ENCODE measurements at regions not wholly inside any gene's neighbourhood (a gene's known extent, or its start where the extent isn't known, plus 50 kb on each side); places are given as distances from the start of the nearest gene placed in this dataset.

DNA sequence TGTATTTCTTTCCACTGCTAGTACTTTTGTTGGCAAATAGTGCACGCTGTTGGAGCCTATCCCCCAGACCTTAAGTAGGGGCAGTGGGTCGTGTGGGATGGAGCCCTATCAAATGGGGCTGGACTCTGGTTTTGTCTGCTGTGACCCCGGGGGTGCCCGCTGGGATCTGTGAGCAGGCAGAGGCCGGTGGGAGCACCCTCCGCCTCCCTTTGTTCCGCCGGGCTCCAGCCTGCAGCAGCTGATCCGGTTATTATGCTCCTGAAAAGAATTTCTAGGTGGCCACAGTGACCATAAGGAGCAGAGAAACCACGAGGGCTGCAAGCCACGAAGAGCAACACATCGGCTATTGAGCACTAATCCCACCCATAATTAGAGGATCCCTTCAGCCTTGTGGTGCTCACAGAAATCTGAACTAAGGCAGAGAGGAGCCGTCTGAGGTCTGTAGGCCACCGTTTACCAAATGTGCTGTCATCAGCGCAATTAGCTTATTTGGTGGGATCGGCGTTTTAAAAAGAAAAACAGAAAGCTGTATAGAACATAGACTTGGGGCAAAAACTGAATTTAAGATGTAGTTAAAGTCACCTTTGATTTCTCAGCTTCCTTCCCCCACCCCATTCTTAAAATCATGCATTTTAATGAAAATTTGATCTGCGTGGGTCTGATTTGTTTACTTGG lies 598.3 kb upstream of the JAG1 start:
- DNase-seq (ENCODE audit: low read depth in 6 of 9, low spot score in 9 of 9): no peak
- 95% methylated on average over 18 of the region's 18 CpGs for WGBS

DNA sequence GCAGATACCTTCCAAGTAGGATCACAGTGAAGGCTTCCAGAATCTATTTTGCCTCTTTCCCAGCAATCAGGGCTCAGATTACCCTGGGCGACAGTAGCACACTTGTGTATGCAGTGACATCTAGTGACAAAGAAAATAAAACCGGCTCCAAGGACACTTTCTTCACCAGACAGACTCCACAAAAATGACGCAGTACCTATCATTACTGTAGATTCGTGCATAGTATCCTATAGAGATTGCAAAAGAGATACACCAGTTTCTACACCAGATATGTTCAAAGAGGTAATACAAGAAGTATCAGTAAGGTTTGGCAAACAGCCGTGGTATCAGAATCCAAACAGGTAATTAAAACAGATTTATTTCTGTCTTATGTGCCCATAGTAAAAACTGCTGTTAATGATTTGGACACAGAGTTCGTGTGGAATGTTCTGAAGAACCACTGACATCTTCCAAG lies 600.4 kb upstream of the JAG1 start:
- no peaks in the 10 kb centered on the region for H3K9me3 ChIP-seq (ENCODE audit: control insufficient read depth in 2 of 2, insufficient read depth in 1 of 2, low read length in 1 of 2)
- no peaks in the 10 kb centered on the region for H3K27me3 ChIP-seq (ENCODE audit: control insufficient read depth in 2 of 2, insufficient read depth in 1 of 2, low read length in 1 of 2)
- WGBS: 30% methylated on average over 6 of the region's 6 CpGs
- no peaks in the 10 kb centered on the region for H3K4me1 ChIP-seq (ENCODE audit: control insufficient read depth in 2 of 2, insufficient read depth in 2 of 2, low read length in 2 of 2)
- DNase-seq (ENCODE audit: low read depth in 6 of 9, low spot score in 9 of 9): peak in 2 of 9 donors; percentile 13 to 33
- H3K4me3 ChIP-seq (ENCODE audit: low read length in 2 of 2): no peak overlapping the region
- no peaks in the 10 kb centered on the region for H3K36me3 ChIP-seq (ENCODE audit: control insufficient read depth in 2 of 2, insufficient read depth in 2 of 2, low read length in 1 of 2)
- H3K27ac ChIP-seq (ENCODE audit: low read depth in 1 of 2, low read length in 1 of 2): no peak overlapping the region

More for the DNA sequence above, 598.3 kb upstream of the JAG1 start:
- no peaks in the 10 kb centered on the region for H3K36me3 ChIP-seq (ENCODE audit: control insufficient read depth in 2 of 2, insufficient read depth in 2 of 2, low read length in 1 of 2)
- H3K4me1 ChIP-seq (ENCODE audit: control insufficient read depth in 2 of 2, insufficient read depth in 2 of 2, low read length in 2 of 2): no peaks in the 10 kb centered on the region
- H3K4me3 ChIP-seq (ENCODE audit: low read length in 2 of 2): no peak overlapping the region
- no peaks in the 10 kb centered on the region for H3K27me3 ChIP-seq (ENCODE audit: control insufficient read depth in 2 of 2, insufficient read depth in 1 of 2, low read length in 1 of 2)
- no peaks in the 10 kb centered on the region for H3K9me3 ChIP-seq (ENCODE audit: control insufficient read depth in 2 of 2, insufficient read depth in 1 of 2, low read length in 1 of 2)
- H3K27ac ChIP-seq (ENCODE audit: low read depth in 1 of 2, low read length in 1 of 2): no peak overlapping the region

DNA sequence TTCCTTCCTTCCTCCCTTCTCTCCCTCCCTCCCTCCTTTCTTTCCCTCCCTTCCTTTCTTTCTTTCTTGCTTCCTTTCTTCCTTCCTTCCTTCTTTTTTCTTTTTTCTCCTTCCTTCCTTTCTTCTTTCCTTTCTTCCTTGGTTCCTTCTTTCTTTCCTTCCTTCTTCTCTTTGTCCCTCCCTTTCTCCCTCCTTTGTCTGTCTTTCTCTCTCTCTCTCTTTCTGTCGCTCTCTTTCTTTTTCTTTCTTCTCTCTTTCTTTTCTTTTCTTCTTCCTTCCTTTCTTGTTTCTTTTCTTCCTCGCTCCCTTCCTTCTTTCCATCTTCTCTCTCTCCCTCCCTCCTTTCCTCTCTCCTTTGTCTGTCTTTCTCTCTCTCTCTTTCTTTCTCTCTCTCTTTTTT lies 601.9 kb upstream of the JAG1 start:
- H3K4me3 ChIP-seq (ENCODE audit: low read length in 2 of 2): no peak overlapping the region
- no peak overlapping the region for H3K27ac ChIP-seq (ENCODE audit: low read depth in 1 of 2, low read length in 1 of 2)
- no peak for DNase-seq (ENCODE audit: low read depth in 6 of 9, low spot score in 9 of 9)
- H3K36me3 ChIP-seq (ENCODE audit: control insufficient read depth in 2 of 2, insufficient read depth in 2 of 2, low read length in 1 of 2): no peaks in the 10 kb centered on the region
- WGBS: 94% methylated on average over 2 of the region's 2 CpGs
- no peaks in the 10 kb centered on the region for H3K9me3 ChIP-seq (ENCODE audit: control insufficient read depth in 2 of 2, insufficient read depth in 1 of 2, low read length in 1 of 2)
- H3K27me3 ChIP-seq (ENCODE audit: control insufficient read depth in 2 of 2, insufficient read depth in 1 of 2, low read length in 1 of 2): no peaks in the 10 kb centered on the region
- H3K4me1 ChIP-seq (ENCODE audit: control insufficient read depth in 2 of 2, insufficient read depth in 2 of 2, low read length in 2 of 2): no peaks in the 10 kb centered on the region

DNA sequence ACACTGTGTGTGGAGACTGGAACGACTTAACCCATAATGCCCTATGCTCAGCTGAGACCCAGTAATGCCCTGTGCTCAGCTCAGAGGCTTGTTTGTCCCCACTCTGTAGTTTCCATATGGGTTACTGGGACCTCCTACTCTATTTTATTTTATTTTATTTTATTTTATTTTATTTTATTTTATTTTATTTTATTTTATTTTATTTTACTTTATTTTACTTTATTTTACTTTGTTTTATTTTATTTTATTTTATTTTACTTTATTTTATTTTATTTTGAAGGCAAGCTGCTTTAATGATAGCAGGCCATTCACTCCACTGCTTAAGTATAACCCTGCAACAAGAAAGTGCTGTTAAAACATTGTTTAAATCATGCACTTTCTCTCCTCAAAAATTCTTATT lies 603.4 kb upstream of the JAG1 start:
- Histone ChIP-seq H3K27me3 (ENCODE audit: control insufficient read depth in 2 of 2, insufficient read depth in 1 of 2, low read length in 1 of 2) (no peaks in the 10 kb centered on the region), H3K36me3 (ENCODE audit: control insufficient read depth in 2 of 2, insufficient read depth in 2 of 2, low read length in 1 of 2) (no peaks in the 10 kb centered on the region), H3K4me1 (ENCODE audit: control insufficient read depth in 2 of 2, insufficient read depth in 2 of 2, low read length in 2 of 2) (no peaks in the 10 kb centered on the region), H3K4me3 (ENCODE audit: low read length in 2 of 2) (no peak overlapping the region), H3K9me3 (ENCODE audit: control insufficient read depth in 2 of 2, insufficient read depth in 1 of 2, low read length in 1 of 2) (no peaks in the 10 kb centered on the region), H3K27ac (ENCODE audit: low read depth in 1 of 2, low read length in 1 of 2) (no peak overlapping the region)
- no peak for DNase-seq (ENCODE audit: low read depth in 6 of 9, low spot score in 9 of 9)
- WGBS: 94% methylated on average over 1 of the region's 1 CpG

DNA sequence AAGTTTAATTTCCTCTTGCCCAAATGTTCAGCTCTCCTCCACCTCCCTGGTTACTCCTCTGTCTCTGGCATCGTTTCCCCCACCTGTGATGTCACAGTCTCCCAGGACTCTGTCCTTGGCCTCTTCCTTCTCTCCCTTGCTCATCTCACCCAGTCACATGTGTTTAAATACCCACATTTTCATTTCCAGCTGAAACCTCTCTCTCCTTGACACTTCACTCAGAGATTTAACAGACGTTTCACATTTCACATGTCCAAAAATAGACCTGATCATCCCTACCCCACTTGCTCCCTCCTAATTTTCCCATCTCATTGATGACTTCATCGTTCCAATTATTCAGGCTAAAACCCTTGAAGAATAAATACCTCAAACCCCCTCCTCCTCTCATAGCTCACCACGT lies 604.1 kb upstream of the JAG1 start:
- Histone ChIP-seq H3K27ac (ENCODE audit: low read depth in 1 of 2, low read length in 1 of 2) (no peak overlapping the region), H3K4me3 (ENCODE audit: low read length in 2 of 2) (no peak overlapping the region), H3K9me3 (ENCODE audit: control insufficient read depth in 2 of 2, insufficient read depth in 1 of 2, low read length in 1 of 2) (no peaks in the 10 kb centered on the region), H3K27me3 (ENCODE audit: control insufficient read depth in 2 of 2, insufficient read depth in 1 of 2, low read length in 1 of 2) (no peaks in the 10 kb centered on the region), H3K36me3 (ENCODE audit: control insufficient read depth in 2 of 2, insufficient read depth in 2 of 2, low read length in 1 of 2) (no peaks in the 10 kb centered on the region), H3K4me1 (ENCODE audit: control insufficient read depth in 2 of 2, insufficient read depth in 2 of 2, low read length in 2 of 2) (no peaks in the 10 kb centered on the region)
- DNase-seq (ENCODE audit: low read depth in 6 of 9, low spot score in 9 of 9): no peak
- WGBS: 91% methylated on average over 4 of the region's 4 CpGs

DNA sequence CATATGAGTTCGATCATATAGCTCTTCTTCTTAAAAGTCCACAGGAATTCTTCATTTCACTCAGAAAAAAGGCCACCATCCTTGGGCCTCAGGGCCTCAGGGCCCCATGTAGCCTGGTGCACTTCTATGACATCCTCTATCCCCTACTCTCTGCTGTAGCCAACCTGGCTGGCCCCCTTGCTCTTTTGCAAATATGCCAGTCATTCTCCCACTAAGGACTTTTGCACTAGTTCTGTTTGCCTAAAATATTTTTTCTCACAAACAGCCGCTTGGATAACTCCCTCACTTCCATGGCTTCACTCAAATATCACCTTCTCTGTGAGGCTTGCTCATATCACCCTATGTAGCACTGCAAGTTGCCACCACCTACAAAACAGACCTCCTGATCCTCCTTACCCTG lies 604.7 kb upstream of the JAG1 start:
- H3K36me3 ChIP-seq (ENCODE audit: control insufficient read depth in 2 of 2, insufficient read depth in 2 of 2, low read length in 1 of 2): no peaks in the 10 kb centered on the region
- H3K27me3 ChIP-seq (ENCODE audit: control insufficient read depth in 2 of 2, insufficient read depth in 1 of 2, low read length in 1 of 2): no peaks in the 10 kb centered on the region
- no peaks in the 10 kb centered on the region for H3K9me3 ChIP-seq (ENCODE audit: control insufficient read depth in 2 of 2, insufficient read depth in 1 of 2, low read length in 1 of 2)
- H3K4me3 ChIP-seq (ENCODE audit: low read length in 2 of 2): no peak overlapping the region
- no peak for DNase-seq (ENCODE audit: low read depth in 6 of 9, low spot score in 9 of 9)
- H3K4me1 ChIP-seq (ENCODE audit: control insufficient read depth in 2 of 2, insufficient read depth in 2 of 2, low read length in 2 of 2): no peaks in the 10 kb centered on the region
- 95% methylated on average over 2 of the region's 2 CpGs for WGBS
- H3K27ac ChIP-seq (ENCODE audit: low read depth in 1 of 2, low read length in 1 of 2): no peak overlapping the region

DNA sequence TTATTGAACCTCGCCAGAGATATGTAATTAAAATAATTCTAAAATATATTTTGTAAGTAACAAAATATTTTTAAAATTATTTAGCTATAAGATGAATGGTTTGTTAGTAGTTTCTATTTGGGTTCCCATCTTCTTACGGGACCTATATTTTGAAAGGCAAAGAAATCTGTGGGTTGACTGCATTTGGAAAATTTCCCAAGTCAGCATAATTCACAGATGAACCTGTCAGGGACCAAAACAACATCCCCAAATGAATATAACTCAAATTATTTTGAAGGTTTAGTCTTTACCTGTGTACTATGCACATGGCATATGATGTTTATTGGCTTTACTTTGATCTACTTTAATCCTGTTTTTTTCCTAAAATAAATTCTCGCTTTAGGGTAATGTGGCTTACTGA lies 607.4 kb upstream of the JAG1 start:
- no peaks in the 10 kb centered on the region for H3K27me3 ChIP-seq (ENCODE audit: control insufficient read depth in 2 of 2, insufficient read depth in 1 of 2, low read length in 1 of 2)
- H3K4me1 ChIP-seq (ENCODE audit: control insufficient read depth in 2 of 2, insufficient read depth in 2 of 2, low read length in 2 of 2): no peaks in the 10 kb centered on the region
- DNase-seq (ENCODE audit: low read depth in 6 of 9, low spot score in 9 of 9): no peak
- no peak overlapping the region for H3K27ac ChIP-seq (ENCODE audit: low read depth in 1 of 2, low read length in 1 of 2)
- no peaks in the 10 kb centered on the region for H3K36me3 ChIP-seq (ENCODE audit: control insufficient read depth in 2 of 2, insufficient read depth in 2 of 2, low read length in 1 of 2)
- 97% methylated on average over 3 of the region's 3 CpGs for WGBS
- H3K4me3 ChIP-seq (ENCODE audit: low read length in 2 of 2): no peak overlapping the region
- H3K9me3 ChIP-seq (ENCODE audit: control insufficient read depth in 2 of 2, insufficient read depth in 1 of 2, low read length in 1 of 2): no peaks in the 10 kb centered on the region

DNA sequence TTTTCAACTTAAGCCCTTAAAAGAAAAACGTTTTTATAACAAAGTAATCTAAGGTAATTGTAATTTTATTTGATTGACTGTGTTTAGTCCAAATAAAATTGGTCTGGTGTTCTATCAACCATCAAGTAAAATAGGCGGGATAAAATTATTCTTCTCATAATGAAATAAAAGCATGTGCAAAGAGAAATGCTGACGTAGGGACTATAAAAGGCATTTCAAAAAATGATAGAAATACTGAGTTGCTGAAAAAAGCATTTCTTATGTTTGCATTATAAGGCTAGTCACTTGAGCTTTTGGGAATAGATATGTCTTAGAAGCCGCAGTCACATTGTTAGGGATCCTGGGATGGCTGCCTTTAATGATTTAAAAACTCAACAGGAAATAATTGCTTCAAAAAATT lies 608.0 kb upstream of the JAG1 start:
- DNase-seq (ENCODE audit: low read depth in 6 of 9, low spot score in 9 of 9): no peak
- Histone ChIP-seq H3K27me3 (ENCODE audit: control insufficient read depth in 2 of 2, insufficient read depth in 1 of 2, low read length in 1 of 2) (no peaks in the 10 kb centered on the region), H3K4me1 (ENCODE audit: control insufficient read depth in 2 of 2, insufficient read depth in 2 of 2, low read length in 2 of 2) (no peaks in the 10 kb centered on the region), H3K9me3 (ENCODE audit: control insufficient read depth in 2 of 2, insufficient read depth in 1 of 2, low read length in 1 of 2) (no peaks in the 10 kb centered on the region), H3K27ac (ENCODE audit: low read depth in 1 of 2, low read length in 1 of 2) (no peak overlapping the region), H3K4me3 (ENCODE audit: low read length in 2 of 2) (no peak overlapping the region), H3K36me3 (ENCODE audit: control insufficient read depth in 2 of 2, insufficient read depth in 2 of 2, low read length in 1 of 2) (no peaks in the 10 kb centered on the region)
- 75% methylated on average over 4 of the region's 4 CpGs for WGBS

DNA sequence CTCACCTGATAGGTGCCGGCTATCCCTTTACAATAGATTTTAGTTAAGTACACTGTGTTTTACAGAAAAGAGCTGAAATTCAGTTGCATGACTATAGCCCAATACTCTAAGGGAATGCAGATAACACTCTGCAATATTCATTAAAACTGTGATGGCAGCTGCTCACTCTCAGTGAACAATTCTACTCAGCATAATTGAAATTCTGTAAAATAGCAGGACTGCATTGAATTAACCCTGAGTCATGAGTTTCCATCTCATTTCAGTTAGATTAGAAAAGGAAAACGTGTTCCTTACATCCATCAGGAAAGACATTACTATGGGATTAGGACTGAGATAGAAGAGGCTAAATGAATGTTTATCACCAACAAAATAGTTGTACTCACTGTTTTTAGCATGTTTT lies 613.3 kb upstream of the JAG1 start:
- Histone ChIP-seq H3K4me3 (ENCODE audit: low read length in 2 of 2) (no peak overlapping the region), H3K27me3 (ENCODE audit: control insufficient read depth in 2 of 2, insufficient read depth in 1 of 2, low read length in 1 of 2) (no peaks in the 10 kb centered on the region), H3K4me1 (ENCODE audit: control insufficient read depth in 2 of 2, insufficient read depth in 2 of 2, low read length in 2 of 2) (no peaks in the 10 kb centered on the region), H3K9me3 (ENCODE audit: control insufficient read depth in 2 of 2, insufficient read depth in 1 of 2, low read length in 1 of 2) (no peaks in the 10 kb centered on the region), H3K27ac (ENCODE audit: low read depth in 1 of 2, low read length in 1 of 2) (no peak overlapping the region), H3K36me3 (ENCODE audit: control insufficient read depth in 2 of 2, insufficient read depth in 2 of 2, low read length in 1 of 2) (no peaks in the 10 kb centered on the region)
- 92% methylated on average over 2 of the region's 2 CpGs for WGBS
- DNase-seq (ENCODE audit: low read depth in 6 of 9, low spot score in 9 of 9): no peak
